ENCODE measurements at regions not wholly inside any gene's neighbourhood (a gene's known extent, or its start where the extent isn't known, plus 50 kb on each side); places are given as distances from the start of the nearest gene placed in this dataset.

DNA sequence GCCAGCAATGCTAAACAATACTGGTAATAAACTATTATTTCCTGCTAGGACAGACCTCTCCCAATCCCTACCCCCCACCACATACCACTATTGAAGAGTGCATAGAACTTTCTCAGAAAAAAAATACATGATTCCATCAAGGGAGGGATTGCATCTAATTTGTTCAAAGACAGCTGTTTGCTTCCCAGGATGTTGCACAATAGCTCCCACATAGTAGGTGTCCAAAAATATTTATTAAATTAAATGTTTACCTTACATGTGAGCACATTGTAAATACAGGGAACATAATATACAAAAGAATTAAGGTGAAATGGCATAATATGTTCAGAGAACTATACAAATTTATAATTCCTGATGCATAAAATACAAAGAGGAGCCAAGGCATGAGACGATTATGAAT, 1111.8 kb upstream of the LCORL start:
- DNase-seq, result no peak

DNA sequence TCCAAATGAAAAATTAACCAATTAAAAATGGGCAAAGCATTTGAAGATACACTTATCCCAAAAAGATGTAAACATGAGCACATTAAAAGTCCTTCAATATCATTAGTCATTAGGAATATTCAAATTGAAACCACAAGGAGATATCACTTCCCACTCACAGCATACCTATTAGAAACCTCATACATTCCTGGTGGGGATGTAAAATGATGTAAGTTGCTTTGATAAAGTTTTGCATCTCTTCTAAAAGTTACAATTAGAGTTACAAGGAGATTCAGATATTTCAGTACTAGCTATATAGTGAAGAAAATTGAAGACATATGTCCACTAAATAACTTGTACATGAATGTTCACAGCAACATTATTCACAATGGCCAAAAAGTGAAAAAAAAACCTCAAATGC, 1109.3 kb upstream of the LCORL start:
- DNase-seq, result no peak

DNA sequence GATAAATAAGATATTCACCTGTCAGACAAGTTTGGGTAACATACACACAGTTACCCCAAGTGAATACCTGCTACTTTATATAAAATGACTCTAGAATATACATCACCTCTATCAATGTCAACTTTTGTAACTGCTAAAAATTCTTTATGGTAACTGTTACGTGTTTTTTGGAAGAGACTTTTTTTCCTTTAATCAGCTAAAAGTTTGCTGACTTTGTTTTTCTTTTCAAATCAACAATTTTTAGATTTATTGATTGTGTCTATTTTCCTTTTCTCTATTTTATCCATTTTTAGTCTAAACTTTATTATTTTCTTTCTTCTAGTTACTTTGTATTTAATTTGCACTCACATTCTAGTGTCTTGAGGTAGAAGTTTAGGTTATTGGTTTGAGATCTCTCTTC, 1106.6 kb upstream of the LCORL start:
- no peak for DNase-seq

DNA sequence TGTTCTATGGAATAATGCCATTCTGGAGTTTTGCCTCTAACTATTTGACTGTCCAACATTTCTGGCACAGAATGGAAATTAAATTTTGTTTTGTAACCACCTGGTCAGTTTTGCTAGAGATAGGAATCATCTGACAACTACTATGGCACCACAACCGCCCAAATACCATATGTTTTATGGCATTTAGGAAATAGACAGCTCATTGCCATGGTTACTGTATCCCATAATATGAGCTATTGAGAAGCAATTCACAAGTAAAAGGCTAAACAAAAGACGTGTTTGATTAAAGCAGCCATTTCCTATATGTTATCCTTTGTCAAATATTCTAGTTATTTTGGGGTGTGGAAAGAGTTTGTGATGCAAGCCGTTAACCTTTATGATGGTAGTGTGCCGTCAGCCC, 1105.3 kb upstream of the LCORL start:
- no peak for DNase-seq

DNA sequence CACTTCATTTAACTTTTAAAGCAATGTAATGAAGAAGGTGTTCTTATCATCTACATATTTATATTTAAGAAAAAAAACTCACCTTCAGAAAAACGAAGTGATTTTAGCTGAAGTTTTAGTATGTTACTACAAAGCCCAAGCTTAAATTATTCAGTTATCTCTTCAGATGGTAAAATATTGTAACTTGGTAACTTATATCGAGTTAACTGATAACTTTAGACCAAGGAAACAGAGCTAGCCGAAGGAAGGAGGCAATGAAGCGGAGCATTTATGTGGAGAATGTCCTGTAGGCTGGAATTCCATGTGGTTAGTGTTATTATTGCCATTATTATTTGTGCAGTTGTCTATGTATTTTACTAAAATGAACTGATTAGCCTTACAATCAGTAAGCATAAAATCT, 1102.1 kb upstream of the LCORL start:
- DNase-seq, result no peak

DNA sequence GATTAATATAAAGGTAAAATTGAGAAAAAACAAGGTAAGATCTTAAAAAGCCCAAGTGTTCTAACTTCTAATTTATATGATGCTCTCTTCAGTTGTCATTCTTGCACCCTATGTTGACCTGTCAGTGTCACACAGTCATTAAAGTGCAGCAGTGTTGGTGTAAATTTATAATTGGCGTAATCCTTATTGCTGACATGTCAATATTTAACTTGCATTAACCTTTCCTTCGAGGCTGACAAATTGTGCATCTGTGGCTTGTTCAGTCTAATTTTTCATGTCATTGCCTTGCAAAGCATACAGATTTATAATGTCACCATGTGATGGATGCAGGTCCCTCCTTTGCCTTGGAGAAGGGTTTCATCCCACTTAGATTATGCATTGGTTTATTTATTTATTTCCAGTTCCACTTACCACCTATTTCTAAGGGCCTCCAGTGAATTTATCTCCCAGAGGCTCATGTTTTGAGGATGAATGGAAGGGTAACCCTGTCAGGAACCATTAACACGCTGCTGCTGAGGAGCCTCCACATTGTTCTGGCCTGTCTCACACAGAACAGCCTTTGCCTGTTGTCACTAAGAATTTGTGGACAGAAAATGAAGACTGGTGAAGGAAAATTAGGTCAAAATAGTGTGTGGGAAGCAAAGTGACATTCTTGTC, 1098.5 kb upstream of the LCORL start:
- DNase-seq, result no peak

DNA sequence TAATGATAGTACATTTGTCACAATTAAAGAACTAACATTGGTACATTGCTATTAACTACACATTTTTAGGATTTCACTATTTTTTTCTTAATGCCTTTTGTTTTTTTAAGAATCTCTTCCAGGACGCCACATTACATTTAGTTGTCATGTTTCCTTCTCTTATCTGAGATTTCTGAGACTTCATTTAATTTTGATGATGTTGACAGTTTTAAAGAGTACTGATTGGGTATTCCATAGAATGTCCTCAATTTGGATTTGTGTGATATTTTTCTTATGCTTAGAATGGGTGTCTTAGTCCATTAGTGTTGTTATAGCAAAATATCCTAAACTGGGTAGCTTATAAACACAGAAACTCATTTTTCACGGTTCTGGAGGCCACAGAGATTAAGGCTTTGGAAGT, 1095.5 kb upstream of the LCORL start:
- no peak for DNase-seq

DNA sequence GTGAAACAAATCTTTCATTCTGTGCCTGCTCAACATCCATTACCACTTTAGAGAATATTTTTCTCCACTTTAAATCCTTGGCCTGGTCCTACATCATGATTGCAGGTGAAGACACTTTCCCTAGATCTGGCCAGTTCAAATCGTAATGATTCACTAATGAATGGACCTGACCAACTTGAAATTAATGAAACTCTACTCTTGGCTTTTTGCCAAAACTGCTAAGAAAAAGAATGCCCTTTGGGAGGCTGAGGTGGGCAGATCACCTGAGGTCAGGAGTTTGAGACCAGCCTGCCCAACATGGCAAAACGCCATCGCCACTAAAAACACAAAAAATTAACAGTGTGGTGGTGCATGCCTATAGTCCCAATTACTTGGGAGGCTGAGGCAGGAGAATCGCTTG, 1082.6 kb upstream of the LCORL start:
- no peak for DNase-seq

DNA sequence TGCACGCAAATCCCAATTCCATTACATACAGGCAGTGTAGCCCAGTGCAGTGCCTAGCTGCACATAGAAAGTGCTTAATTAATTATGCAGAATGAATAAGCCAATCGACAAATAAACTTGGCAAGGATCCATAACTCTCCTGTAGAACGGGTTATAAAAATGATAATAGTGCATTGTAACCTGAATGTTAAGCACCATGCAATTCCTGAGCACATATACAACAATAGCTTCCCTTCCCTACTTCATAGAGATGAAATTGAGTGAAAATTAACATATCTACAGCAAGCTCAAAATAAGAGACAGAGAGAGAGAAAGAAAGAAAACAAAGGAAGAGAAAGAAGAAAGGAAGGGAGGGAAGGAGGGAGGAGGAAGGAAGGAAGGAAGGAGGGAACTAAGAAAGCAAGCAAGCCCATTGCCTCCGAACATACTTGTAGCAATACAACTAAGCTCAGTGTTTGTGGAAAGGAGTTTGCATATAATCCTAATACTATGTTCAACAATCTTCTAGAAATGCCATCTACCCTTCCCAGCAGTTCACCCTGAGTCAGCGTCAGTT, 1074.0 kb upstream of the LCORL start:
- DNase-seq, result no peak

DNA sequence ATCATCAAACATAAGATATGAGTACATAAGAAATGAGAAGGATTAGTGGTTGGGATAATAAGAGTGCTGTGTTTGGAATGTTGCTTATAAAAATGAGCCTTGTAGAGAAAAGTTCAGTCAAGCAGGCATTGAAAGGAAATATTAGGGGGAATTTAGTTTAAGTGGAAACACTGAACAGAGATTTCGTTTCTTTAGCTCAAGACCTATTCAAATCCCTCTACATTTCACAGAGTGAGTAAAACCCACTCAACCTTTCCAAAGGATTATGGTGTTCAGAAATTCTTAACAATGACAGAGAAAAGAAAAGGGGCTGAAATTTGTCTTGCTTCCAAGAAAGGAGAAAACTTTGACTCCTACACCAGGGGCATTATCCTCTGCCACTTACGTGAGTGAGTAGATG, 1072.4 kb upstream of the LCORL start:
- DNase-seq, result no peak

DNA sequence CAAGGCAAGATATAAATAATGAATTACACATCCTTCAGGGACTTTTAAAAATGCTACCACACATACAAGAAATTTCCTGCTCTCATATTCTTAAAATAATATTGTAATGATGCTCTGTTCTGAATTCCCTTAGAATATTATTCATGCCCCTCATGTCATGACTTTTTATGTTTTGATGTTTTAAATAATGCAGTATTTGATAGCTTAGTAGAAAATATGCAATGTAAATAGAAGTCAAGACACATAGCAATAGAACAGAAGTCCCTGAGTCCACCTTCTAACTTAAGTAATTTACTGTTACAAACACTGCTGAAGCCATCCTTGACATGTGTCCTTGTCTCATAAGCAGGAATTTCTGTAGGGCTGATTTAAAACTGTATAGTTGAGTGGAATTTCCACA, 1071.2 kb upstream of the LCORL start:
- no peak for DNase-seq

DNA sequence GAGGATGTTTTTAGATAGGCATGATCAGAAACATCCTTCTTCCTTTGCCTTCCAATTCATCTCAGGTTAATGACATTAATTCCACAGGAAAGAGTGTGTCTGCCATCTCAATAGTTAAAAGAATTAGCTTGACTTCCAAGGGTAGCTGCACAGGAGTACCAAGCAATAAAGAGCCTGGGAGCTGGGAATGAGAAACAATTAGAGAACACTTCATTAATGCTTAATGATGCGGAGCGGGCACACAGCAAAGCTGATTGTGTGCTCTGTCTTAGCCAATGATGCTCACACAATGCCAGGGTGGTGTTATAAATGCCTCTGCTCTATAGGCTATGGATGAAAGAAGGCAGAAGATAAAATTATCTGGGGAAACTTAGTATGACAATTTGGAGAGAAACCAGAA, 1052.5 kb upstream of the LCORL start:
- no peak for DNase-seq

DNA sequence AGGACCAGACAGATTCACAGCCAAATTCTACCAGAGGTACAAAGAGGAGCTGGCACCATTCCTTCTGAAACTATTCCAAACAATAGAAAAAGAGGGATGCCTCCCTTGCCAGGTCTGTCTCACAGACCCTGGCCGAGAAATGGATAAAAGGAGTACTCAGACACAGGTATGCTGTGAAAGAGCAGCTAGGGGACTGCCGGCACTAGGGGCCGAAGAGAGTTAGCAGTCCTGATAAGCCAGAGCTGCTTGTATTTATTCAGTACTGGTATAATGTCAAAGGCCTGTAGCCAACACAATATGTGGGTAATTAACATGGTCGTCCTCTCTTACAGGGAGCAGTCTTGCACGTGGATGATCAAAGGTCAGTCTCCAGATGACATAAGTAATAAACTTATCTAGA, 1042.1 kb upstream of the LCORL start:
- no peak for DNase-seq

DNA sequence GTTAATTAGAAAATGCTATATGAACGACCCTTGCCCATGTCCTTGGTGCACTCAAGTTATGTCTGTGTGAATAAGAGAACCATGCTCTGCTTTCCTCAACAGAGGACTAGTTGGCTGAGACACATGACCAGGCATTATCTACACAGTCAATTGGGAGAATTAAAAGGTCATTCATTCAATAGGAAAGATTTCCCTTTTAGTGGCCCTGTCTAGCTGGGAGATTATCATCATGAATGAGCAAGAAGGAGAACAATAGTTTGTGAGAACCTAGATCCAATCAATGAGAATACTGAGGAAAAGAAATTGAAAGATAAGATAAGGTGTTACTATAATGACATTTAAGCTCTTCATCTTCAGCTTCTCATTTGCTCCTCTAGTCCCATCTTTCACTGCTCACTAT, 1033.4 kb upstream of the LCORL start:
- no peak for DNase-seq

DNA sequence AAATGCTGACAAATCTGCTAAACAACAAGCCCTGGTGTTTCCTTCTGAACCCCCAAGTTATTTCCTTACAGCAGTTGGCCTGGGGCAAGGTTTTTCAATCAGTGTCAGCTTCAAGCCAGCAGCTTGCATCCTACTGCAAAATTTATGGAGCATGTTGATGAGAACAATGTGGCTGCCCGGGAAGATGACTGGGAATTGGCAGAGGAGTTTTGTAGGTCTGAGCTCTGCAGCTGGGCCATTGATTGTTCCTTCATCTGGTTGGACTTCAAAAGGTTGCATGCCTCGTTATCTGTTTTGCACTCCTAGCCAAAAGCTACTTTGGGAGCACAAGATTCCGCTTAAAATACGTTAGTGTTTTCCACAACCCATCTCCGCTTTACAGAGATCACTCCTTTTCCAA, 1030.3 kb upstream of the LCORL start:
- DNase-seq, result no peak

DNA sequence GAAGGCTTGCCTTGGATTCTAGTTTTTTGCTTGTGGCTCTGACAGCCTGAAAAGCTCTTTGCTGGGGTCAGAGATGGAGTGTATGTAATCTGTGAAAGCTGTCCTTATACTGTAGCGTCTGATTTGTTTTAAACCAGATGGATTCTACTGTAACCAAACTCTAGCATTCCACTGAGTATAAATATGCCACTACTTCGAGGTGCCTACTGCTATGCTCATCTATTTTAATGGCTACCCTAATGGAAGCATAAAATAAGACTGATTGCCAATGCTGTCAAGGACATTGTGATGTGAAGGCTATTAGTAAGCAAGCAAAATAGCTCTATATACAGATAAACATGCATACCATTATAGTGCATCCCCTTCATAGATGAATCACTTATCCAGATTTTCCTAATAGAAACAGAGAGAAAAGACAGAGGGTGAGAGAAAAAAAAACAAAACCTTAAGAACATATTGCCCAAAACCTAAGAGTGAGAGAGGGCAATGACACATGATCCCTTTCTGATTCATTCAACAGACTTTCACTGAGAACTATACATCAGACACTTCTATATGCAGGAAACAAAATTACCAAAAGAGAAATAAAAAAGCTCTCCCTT, 1025.8 kb upstream of the LCORL start:
- DNase-seq, result no peak

DNA sequence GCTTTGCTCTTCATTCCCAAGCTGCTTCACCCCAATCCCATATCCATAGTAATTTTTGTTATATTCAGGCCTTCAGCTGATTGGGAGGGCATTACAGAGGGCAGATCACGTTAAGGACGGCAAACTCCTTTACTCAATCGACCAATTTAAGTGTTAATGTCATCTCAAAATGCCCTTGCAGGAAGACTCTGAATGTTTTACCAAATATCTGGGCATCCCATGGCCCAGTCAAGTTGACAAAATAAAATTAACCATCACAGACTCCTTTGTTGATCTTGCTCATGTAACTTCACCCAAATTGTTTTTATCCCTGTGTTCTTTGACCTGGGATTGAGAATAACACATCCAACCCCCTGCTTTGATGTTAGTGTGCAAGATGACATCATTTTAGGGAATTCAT, 1018.3 kb upstream of the LCORL start:
- no peak for DNase-seq

DNA sequence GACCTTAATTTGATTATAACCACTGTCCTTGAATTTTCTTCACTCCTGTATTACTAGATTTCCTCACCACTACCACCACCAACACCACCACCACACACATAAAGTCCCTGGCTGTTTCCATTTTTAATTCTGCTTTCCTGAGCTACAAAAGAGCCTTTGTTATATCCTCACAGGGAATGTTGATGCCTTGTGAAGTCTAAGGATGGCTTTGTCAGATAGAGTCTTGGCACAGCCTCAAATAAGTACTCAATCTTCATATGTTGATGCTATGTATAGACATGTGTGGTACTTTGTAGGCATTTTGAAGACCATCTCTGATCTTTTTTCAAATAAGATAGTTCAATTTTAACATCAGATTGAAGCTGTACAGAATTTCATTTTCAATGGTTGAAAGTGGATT, 1016.7 kb upstream of the LCORL start:
- DNase-seq, result no peak

DNA sequence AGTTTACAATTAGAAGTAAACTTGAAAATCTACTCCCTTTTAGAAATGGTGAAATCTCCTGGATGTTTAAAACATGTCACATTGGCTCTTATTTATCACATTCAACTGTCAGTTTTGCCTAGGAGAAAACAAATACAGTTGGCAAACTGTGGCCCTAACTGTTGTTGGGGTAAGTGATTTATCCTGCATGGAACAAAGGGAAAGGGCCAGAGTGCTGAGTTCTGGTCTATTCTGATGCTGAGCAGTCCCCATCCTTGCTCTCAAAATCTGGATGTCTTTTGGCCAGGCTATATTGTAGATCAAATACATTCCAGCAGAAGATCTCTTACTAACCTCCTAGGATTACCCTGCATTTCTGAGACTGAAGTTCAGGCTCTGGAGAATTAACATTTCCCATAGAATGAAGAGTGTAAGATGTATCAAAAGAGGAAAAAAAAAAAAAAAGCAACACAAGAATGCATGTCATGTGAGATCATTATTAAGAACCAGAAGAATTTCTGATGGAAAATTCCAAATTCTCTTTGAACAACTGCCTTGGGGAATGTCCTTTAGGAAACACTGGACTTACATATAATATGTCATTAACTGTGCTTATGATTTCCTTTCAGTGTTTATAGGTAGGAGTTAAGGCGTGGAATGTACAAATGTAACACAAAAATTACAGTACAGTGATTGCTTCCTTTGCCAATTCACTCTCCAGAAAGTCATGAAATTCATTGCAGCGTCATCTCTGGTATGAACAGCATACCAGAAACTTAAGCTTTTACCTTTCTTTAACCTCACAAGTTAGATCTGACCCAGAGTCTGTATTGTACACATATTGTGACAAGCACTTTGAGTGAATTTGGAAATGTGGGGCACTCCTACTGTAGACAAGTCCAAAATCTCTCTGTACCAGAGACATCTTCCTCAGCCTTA, 1012.5 kb upstream of the LCORL start:
- DNase-seq, result no peak

DNA sequence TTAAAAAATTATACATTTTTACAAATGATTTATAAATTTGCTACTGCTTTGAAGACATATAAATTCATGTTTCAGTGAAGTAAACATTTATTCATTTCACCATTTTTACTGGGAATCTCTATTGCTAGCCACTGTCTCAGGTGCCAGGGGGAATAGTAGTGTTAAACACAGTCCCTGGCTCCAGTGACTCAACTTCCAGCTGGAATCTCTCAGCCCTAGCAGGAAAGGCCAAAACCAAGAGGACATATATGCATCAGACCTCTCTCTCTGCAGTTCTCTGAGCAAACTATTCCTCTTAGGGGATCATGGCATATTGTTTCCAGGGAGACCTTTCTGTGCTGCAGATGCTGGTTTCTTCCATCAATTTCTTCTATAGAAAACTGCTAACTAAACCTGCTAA, 1009.0 kb upstream of the LCORL start:
- DNase-seq, result no peak

DNA sequence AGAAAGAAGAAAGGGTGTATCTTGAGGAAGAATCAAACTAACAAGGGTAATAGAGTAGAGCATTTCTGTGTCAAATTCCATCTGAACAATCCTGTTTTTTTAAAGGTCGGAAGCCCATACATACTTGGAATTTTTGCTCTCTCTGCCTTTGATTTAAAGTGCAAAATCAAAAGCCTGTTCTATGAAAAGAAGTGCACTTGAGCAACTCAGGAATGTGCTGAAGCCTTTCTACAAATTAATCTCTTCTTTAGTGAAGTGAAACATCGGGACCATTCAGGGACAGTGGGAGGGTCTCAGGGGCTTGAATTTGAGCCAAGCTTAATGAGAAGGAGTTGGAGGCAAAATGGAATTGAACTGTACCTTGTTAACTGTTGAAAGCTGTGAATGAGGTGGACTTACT, 1008.5 kb upstream of the LCORL start:
- no peak for DNase-seq

DNA sequence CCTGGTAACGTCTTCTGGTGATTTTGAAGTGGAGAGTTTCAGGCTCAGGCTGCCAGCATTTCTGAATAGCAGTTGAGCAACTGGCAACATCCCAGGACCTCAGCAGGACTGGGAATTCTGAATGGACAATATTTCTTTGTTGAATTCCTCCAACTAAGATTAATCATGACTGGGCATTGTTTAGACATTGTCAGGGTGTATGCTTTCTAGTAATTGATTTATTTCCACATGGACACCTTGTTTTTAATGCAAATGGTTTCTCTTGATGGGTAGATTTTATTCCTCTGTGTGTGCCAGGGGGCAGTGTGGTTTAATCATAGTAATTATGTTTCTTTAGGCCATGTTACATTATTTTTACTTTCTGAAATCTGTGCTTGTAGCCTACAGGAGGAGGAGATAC, 1004.7 kb upstream of the LCORL start:
- no peak for DNase-seq

DNA sequence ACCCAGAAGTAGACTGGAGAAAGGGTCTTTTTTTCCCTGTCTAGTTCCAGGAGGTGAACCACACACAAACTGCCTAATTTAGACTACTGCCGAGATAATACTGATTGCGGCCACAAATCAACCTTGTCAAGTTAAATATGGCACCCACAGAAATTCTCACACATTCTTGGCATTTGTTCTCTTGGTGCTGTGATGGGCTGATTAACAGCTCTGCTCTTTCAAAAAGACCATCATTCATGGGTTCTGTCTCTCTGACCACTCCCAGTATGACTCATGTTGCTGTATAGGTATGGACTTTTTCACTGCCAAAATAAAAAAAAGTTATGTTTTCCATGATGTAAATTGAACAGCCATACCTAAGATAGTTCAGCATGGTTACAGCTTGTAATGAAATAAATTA, 1003.5 kb upstream of the LCORL start:
- no peak for DNase-seq

DNA sequence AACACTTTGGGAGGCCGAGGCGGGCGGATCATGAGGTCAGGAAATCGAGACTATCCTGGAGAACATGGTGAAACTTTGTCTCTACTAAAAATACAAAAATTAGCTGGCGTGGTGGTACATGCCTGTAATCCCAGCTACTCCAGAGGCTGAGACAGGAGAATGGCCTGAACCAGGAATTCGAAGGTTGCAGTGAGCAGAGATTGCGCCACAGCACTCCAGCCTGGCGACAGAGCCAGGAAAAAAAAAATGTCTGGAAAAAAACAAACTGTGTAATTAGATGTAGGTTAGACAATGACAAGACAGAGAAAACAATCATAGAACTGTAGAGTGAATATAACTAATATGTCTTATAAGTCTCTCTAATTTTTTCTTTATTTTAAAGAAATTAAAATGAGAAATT, 1002.5 kb upstream of the LCORL start:
- DNase-seq, result no peak

Data from effector CD4-positive, alpha-beta T cell (primary cell).